LNCAP (cell line): ENCODE measurements at regions not wholly inside any gene's neighbourhood (a gene's known extent, or its start where the extent isn't known, plus 50 kb on each side); places are given as distances from the start of the nearest gene placed in this dataset.

ENCODE experiments used
- CTCF ChIP-seq: fragments of 450-650 bp; IDR thresholded peaks from 2 replicates; pipeline ENCODE4 v1.5.1; 2017; ENCODE audit warnings: mild to moderate bottlenecking

- TF ChIP-seq CTCF: no peak
These were observed 91.6 kb upstream of the ZNF469 start for GRCh38 chr16:88290850-88291830.

DNA sequence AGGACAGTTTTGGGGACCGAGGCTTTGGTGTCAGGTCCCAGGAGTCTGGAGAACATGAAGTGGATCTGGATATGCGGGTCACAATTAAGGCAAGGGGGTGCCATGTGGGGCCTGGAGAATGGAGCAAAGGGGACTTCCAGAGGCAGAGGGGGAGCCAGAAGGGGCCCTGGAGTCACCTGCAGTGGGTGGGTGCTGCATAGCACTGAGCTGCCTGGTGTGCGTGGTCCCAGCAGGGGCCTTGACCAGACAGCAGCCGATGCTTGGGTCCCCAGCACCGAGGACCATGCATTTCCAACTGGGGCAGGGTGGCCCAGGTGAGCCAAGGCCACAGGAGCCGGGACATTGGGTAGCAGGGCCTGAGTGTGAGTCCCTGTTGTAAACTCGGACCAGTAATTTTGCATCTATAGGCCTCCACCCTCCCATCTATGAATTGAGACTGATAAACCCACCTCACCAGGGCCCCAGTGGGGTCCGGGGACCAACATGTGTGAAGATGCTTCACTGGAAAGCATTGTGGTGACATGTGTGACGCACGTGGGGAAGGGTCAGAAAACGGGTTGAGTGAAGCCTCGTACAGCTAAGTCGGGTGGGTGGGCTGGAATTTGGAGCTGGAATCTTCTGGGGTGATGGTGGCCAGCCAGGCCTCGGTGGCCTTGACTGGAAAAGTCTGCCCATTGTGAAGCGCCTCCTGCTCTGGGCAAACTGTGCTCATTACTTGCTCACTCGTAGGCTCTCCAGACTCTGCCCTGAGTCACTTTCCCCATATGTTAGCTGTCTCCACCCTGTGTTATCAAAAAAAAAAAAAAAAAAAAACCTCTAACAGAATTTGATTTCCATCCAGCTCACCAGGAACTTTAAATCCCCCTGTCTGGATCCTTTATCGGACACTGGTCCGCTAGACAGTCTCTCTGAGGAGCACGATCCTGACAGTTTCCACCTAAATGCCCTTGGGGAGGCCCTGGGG, 90.5 kb upstream of the ZNF469 start:
- no peak for TF ChIP-seq CTCF

DNA sequence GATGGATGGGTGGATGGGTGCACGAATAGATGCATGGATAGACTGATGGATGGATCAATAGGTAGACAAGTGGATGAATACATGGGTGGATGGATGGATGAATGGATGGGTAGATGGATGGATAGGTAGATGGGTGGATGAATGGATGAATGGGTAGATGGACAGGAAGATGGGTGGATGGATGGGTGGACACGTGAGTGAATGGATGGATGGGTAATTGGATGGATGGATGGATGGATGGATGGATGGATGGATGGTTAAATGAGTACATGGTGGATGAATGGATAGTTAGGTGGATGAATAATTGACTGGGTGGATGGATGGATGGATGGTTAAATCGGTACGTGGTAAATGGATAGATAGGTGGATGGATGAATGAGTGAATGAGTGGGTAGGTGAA, 89.7 kb upstream of the ZNF469 start:
- TF ChIP-seq CTCF: no peak

GRCh38 chr16:88295671-88296436, 86.9 kb upstream of the ZNF469 start:
- TF ChIP-seq CTCF: no peak

- TF ChIP-seq CTCF: no peak
These were observed 86.2 kb upstream of the ZNF469 start for GRCh38 chr16:88296437-88297177.

DNA sequence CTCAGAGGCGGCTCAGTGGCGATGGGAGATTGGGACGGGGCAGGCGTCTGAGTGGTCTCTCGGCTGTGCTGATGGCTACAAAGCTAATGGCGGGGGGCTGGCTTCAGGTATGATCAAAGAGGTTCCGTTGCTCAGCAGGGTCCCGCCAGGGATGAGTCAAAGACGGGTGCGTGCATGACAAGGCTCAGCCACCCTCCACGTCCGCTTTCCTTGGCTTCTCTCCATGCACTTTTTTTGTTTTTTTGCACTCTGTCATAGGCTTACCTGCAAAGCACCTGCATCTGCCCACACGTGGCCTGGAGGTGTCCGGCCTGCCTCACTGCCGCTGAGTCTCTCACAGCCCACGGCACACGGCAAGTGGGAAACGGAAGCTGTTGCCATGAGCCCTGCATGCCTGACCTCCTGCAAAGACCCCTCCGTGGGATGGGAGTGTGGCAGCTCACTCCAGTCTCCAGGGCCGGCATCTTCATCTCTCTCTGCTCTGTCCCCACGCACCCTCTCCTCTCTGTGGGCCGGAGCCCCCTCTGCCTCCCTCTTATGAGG, 85.5 kb upstream of the ZNF469 start:
- no peak for TF ChIP-seq CTCF
